ENCODE measurements at regions not wholly inside any gene's neighbourhood (a gene's known extent, or its start where the extent isn't known, plus 50 kb on each side); places are given as distances from the start of the nearest gene placed in this dataset.

DNA sequence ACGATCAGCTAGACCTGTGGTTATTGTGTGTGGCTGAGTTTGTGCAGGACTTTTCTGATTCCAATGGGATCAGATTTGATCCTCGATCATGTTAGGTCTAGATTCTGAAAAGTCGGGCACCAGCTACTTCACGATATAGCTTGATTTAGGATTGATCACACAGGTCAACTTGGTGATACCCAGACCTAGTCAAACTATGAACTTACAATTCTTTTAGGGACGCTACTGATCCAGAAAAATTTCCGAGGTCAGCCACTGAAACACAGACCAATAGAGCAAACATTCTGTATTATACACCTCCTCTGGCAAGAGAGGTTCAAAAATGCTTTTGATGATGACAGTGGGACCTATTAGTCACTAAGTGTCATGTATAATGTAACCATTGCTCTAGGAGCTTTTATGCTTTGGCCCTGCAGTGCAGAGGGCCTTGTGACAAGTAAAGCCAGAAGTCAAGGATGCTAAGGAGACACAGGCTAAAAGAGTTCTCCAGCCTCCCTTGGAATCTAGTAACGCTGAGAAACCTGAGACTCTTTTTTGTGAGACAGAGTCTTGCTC, 115.6 kb upstream of the MB21D2 start:
- TF ChIP-seq POLR2AphosphoS5 (IDR thresholded peaks at IDR 0.05; ENCODE audit: low read depth, low read length) = no peak
- TF ChIP-seq SUZ12 (IDR thresholded peaks at IDR 0.05; ENCODE audit: low read length) = no peak
- no peak for TF ChIP-seq RXRA (IDR thresholded peaks at IDR 0.05; ENCODE audit: insufficient read depth, low read depth, low read length)
- no peak for TF ChIP-seq CREB1 (IDR thresholded peaks at IDR 0.05)
- no peak for TF ChIP-seq SP1 (IDR thresholded peaks at IDR 0.05; ENCODE audit: low read depth, low read length)
- no peak for TF ChIP-seq KDM1A (IDR thresholded peaks at IDR 0.05; ENCODE audit: borderline replicate concordance, low read length)
